Panc1 (cell line): ENCODE measurements at regions not wholly inside any gene's neighbourhood (a gene's known extent, or its start where the extent isn't known, plus 50 kb on each side); places are given as distances from the start of the nearest gene placed in this dataset.

ENCODE experiments used
- ATAC-seq: fragments of 200-7000 bp; cut with Tn5 transposase; 2 replicates; pipeline ENCODE4 v1.9.1; 2020; ENCODE audit warnings: mild to moderate bottlenecking, moderate library complexity
- BruUV-seq: library from RNA; stranded (reverse); fragments of 400-500 nt; replicated peaks from 2 replicates; lab custom pipeline; 2021; lab: Mats Ljungman, UMichigan
- CTCF ChIA-PET: fragments of 300-600 bp; sonication (Branson Sonifier 250); formaldehyde crosslinking; loops from one replicate; lab custom pipeline; 2022; ENCODE audit warnings: antibody characterized with exemption; lab: Charles Lee
- POLR2A ChIA-PET: fragments of 300-600 bp; sonication (Branson Sonifier 250); formaldehyde crosslinking; loops from one replicate; lab custom pipeline; 2022; ENCODE audit warnings: antibody characterized with exemption; lab: Charles Lee
- DNase-seq: peaks from one replicate; pipeline ENCODE4 v3.0.0-alpha.2; 2010; ENCODE audit warnings: low read depth, low spot score
- H3K27ac ChIP-seq: 2 replicates; pipeline ENCODE4 v1.5.1; 2011; ENCODE audit warnings: mild to moderate bottlenecking, low read length, inconsistent platforms
- H3K27me3 ChIP-seq: fragments of 200-500 bp; sonication (Bioruptor generic); 2 replicates; pipeline ENCODE4 v1.6.0; 2014; ENCODE audit warnings: low read length, inconsistent platforms; ENCODE audit not compliant: control insufficient read depth, insufficient read depth
- H3K36me3 ChIP-seq: fragments of 200-500 bp; sonication (Bioruptor generic); 2 replicates; pipeline ENCODE4 v1.5.1; 2014; ENCODE audit warnings: inconsistent platforms, mild to moderate bottlenecking, low read length, moderate library complexity; ENCODE audit not compliant: control insufficient read depth, insufficient read depth
- H3K4me1 ChIP-seq: 2 replicates; pipeline ENCODE4 v1.5.1; 2011; ENCODE audit warnings: inconsistent platforms, mild to moderate bottlenecking, low read length, moderate library complexity; ENCODE audit not compliant: control insufficient read depth, insufficient read depth
- H3K4me3 ChIP-seq, 2 experiments: 2 replicates each; pipeline ENCODE4 v1.5.1; 2011 to 2012; ENCODE audit warnings: low read depth in 2 of 2, low read length in 2 of 2, mild to moderate bottlenecking in 2 of 2, inconsistent platforms in 1 of 2, moderate library complexity in 1 of 2
- H3K9me3 ChIP-seq: fragments of 200-500 bp; sonication (Bioruptor generic); 2 replicates; pipeline ENCODE4 v1.5.1; 2014; ENCODE audit warnings: low read depth, mild to moderate bottlenecking, inconsistent platforms, low read length, moderate library complexity; ENCODE audit not compliant: control insufficient read depth, insufficient read depth
- POLR2AphosphoS5 ChIP-seq: IDR thresholded peaks from 2 replicates; pipeline ENCODE4 v1.6.1; 2012; ENCODE audit warnings: mild to moderate bottlenecking, low read depth, low read length, moderate library complexity
- SIN3A ChIP-seq: IDR thresholded peaks from 2 replicates; pipeline ENCODE4 v1.6.1; 2012; ENCODE audit warnings: low read depth, mild to moderate bottlenecking, low read length, moderate library complexity, borderline replicate concordance; ENCODE audit not compliant: insufficient read depth
- TCF7L2 ChIP-seq: IDR thresholded peaks from 2 replicates; pipeline ENCODE4 v1.6.1; 2011; ENCODE audit warnings: mild to moderate bottlenecking, low read depth, low read length, inconsistent platforms
- in situ Hi-C: cut with HindIII; loops from 2 replicates; pipeline ENCODE4 v1.10.0; 2016; ENCODE audit warnings: low sequenced_read_pairs, low pct_unique_long_range_greater_than_20kb
- intact Hi-C: fragments of 100-400 bp; cut with micrococcal nuclease; formaldehyde crosslinking; loops from one replicate; pipeline ENCODE4 v1.10.0; 2022; ENCODE audit not compliant: unreplicated experiment
- TF ChIP-seq, protein P1 (sequence below), 2 experiments: IDR thresholded peaks; 2 replicates each; pipeline ENCODE4 v1.6.1; 2011 to 2012; ENCODE audit warnings: low read depth in 2 of 2, control low read depth in 1 of 2, low read length in 1 of 2, mild to moderate bottlenecking in 1 of 2, moderate library complexity in 1 of 2; ENCODE audit not compliant: insufficient read depth in 1 of 2
- TF ChIP-seq, protein P2 (sequence below): fragments of 450-650 bp; IDR thresholded peaks from 2 replicates; pipeline ENCODE4 v1.5.1; 2017; ENCODE audit warnings: mild to moderate bottlenecking

DNA sequence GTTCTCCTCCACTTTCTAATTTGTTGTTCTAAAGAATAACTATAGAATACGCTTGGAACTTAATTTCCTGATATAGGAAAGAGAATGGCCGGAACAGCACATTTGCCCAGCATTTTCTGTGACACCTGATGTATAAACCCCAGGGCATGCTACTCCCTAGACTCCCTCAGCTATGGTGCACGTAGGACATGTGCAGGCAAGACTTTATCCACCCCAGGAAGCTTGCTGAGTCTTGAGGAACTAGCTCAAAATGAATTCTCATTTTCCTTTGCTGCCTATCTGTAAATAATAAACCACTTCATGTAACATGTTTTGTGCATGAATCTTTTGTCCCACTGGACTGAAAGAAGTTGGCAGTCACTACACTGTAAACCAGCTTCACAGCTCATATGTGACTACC is 535.8 kb upstream of the SLITRK1 start:
- in situ Hi-C loops (no loop called here), intact Hi-C loops (no loop called here)
- no peak for ATAC-seq
- TF ChIP-seq, protein P1, sequence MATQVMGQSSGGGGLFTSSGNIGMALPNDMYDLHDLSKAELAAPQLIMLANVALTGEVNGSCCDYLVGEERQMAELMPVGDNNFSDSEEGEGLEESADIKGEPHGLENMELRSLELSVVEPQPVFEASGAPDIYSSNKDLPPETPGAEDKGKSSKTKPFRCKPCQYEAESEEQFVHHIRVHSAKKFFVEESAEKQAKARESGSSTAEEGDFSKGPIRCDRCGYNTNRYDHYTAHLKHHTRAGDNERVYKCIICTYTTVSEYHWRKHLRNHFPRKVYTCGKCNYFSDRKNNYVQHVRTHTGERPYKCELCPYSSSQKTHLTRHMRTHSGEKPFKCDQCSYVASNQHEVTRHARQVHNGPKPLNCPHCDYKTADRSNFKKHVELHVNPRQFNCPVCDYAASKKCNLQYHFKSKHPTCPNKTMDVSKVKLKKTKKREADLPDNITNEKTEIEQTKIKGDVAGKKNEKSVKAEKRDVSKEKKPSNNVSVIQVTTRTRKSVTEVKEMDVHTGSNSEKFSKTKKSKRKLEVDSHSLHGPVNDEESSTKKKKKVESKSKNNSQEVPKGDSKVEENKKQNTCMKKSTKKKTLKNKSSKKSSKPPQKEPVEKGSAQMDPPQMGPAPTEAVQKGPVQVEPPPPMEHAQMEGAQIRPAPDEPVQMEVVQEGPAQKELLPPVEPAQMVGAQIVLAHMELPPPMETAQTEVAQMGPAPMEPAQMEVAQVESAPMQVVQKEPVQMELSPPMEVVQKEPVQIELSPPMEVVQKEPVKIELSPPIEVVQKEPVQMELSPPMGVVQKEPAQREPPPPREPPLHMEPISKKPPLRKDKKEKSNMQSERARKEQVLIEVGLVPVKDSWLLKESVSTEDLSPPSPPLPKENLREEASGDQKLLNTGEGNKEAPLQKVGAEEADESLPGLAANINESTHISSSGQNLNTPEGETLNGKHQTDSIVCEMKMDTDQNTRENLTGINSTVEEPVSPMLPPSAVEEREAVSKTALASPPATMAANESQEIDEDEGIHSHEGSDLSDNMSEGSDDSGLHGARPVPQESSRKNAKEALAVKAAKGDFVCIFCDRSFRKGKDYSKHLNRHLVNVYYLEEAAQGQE (IDR thresholded peaks at IDR 0.05; ENCODE audit: insufficient read depth in 1 of 2, low read depth in 2 of 2, low read length in 1 of 2), result no peak
- TF ChIP-seq TCF7L2, result no peak
- no peak for TF ChIP-seq POLR2AphosphoS5
- no peak for TF ChIP-seq SIN3A
- TF ChIP-seq, protein P2, sequence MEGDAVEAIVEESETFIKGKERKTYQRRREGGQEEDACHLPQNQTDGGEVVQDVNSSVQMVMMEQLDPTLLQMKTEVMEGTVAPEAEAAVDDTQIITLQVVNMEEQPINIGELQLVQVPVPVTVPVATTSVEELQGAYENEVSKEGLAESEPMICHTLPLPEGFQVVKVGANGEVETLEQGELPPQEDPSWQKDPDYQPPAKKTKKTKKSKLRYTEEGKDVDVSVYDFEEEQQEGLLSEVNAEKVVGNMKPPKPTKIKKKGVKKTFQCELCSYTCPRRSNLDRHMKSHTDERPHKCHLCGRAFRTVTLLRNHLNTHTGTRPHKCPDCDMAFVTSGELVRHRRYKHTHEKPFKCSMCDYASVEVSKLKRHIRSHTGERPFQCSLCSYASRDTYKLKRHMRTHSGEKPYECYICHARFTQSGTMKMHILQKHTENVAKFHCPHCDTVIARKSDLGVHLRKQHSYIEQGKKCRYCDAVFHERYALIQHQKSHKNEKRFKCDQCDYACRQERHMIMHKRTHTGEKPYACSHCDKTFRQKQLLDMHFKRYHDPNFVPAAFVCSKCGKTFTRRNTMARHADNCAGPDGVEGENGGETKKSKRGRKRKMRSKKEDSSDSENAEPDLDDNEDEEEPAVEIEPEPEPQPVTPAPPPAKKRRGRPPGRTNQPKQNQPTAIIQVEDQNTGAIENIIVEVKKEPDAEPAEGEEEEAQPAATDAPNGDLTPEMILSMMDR, result no peak
- no peak overlapping the region for H3K27ac ChIP-seq
- POLR2A ChIA-PET, result no interaction called here
- H3K27me3 ChIP-seq, result no peaks in the 10 kb centered on the region
- BruUV-seq, result no TSS peak
- no peaks in the 10 kb centered on the region for H3K4me1 ChIP-seq
- H3K9me3 ChIP-seq, result no peaks in the 10 kb centered on the region
- CTCF ChIA-PET, result no interaction called here
- no peak for DNase-seq
- H3K36me3 ChIP-seq, result no peaks in the 10 kb centered on the region
- H3K4me3 ChIP-seq, result no peak overlapping the region

DNA sequence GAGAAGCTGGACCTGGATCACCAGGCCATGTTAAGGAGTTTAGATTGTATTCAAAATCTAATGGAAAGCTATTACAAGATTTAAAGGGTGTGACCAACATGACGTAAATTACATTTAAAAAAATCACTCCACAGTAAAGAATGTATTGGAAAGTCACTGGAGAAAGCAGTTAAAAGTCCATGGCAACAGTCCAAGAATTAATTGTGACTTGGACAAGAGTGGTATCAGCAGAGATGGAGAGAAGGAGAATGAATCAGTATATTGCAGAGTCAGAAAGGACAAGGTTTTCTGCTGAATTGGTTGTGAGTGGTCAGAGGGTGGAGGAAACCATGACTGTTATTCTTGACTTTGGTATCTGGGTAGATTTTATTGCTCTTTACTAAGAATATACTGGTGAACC is 535.1 kb upstream of the SLITRK1 start:
- CTCF ChIA-PET, result no interaction called here
- TF ChIP-seq, protein P1 (IDR thresholded peaks at IDR 0.05; ENCODE audit: insufficient read depth in 1 of 2, low read depth in 2 of 2, low read length in 1 of 2), result no peak
- TF ChIP-seq POLR2AphosphoS5, result no peak
- TF ChIP-seq TCF7L2, result no peak
- no peak for TF ChIP-seq SIN3A
- TF ChIP-seq, protein P2, result no peak
- no peaks in the 10 kb centered on the region for H3K9me3 ChIP-seq
- no peak overlapping the region for H3K27ac ChIP-seq
- H3K4me1 ChIP-seq, result no peaks in the 10 kb centered on the region
- in situ Hi-C loops (no loop called here), intact Hi-C loops (no loop called here)
- no peaks in the 10 kb centered on the region for H3K27me3 ChIP-seq
- POLR2A ChIA-PET, result no interaction called here
- H3K36me3 ChIP-seq, result no peaks in the 10 kb centered on the region
- no TSS peak for BruUV-seq
- no peak for DNase-seq
- no peak overlapping the region for H3K4me3 ChIP-seq
- ATAC-seq, result no peak
